HEK293 (cell line): ENCODE measurements at regions not wholly inside any gene's neighbourhood (a gene's known extent, or its start where the extent isn't known, plus 50 kb on each side); places are given as distances from the start of the nearest gene placed in this dataset.

Experiments used
- CTCF ChIA-PET: fragments of 350-600 bp; formaldehyde crosslinking; extraction: SDS; loops from one replicate; lab custom pipeline; 2021; ENCODE audit warnings: antibody characterized with exemption; lab: Yijun Ruan, JAX
- POLR2A ChIA-PET: fragments of 300-600 bp; formaldehyde crosslinking; extraction: SDS; loops from one replicate; lab custom pipeline; 2020; ENCODE audit warnings: antibody characterized with exemption, inconsistent platforms; lab: Yijun Ruan, JAX
- H3K27ac ChIP-seq: fragments of 200-500 bp; sonication (Bioruptor generic); 2 replicates; pipeline ENCODE4 v1.5.1; 2014; ENCODE audit warnings: low read depth, low read length, control low read depth, inconsistent platforms; ENCODE audit errors: extremely low read depth
- H3K36me3 ChIP-seq, 2 experiments: fragments of 200-500 bp in 1 of 2; sonication (Bioruptor generic) in 1 of 2; 1 replicate in 1 of 2; 2 replicates in 1 of 2; pipeline ENCODE4 v1.5.1; 2014 to 2017; ENCODE audit warnings: inconsistent platforms in 2 of 2, low read length in 2 of 2; ENCODE audit not compliant: control insufficient read depth in 2 of 2, insufficient read depth in 1 of 2
- H3K4me1 ChIP-seq: fragments of 200-500 bp; sonication (Bioruptor generic); 2 replicates; pipeline ENCODE4 v1.5.1; 2014; ENCODE audit warnings: mild to moderate bottlenecking, low read length, inconsistent platforms; ENCODE audit not compliant: control insufficient read depth, insufficient read depth
- H3K4me3 ChIP-seq: 2 replicates; pipeline ENCODE4 v1.5.1; 2011; ENCODE audit warnings: low read depth, mild to moderate bottlenecking, control low read depth, low read length, moderate library complexity
- H3K9me3 ChIP-seq: fragments of 200-500 bp; sonication (Bioruptor generic); 2 replicates; pipeline ENCODE4 v1.5.1; 2014; ENCODE audit warnings: low read depth, low read length, inconsistent platforms; ENCODE audit not compliant: control insufficient read depth, insufficient read depth
- ELK4 ChIP-seq: IDR thresholded peaks from 2 replicates; pipeline ENCODE4 v1.6.1; 2011; ENCODE audit warnings: mild to moderate bottlenecking, low read depth, low read length, borderline replicate concordance
- KLF17 ChIP-seq: fragments of 450-650 bp; formaldehyde crosslinking; IDR thresholded peaks from 2 replicates; pipeline ENCODE4 v1.5.1; 2016; ENCODE audit warnings: missing biosample characterization, missing genetic modification characterization
- PRDM10 ChIP-seq: fragments of 450-650 bp; formaldehyde crosslinking; IDR thresholded peaks from 2 replicates; pipeline ENCODE4 v1.5.1; 2016; ENCODE audit warnings: missing biosample characterization, missing genetic modification characterization
- RBAK ChIP-seq: fragments of 450-650 bp; formaldehyde crosslinking; IDR thresholded peaks from 2 replicates; pipeline ENCODE4 v1.5.1; 2016; ENCODE audit warnings: missing biosample characterization, missing genetic modification characterization
- REST ChIP-seq: fragments of 450-650 bp; formaldehyde crosslinking; IDR thresholded peaks from 2 replicates; pipeline ENCODE4 v1.5.1; 2016; ENCODE audit warnings: missing biosample characterization, missing genetic modification characterization
- ZBTB11 ChIP-seq: fragments of 450-650 bp; formaldehyde crosslinking; conservative IDR thresholded peaks from 2 replicates; pipeline ENCODE4 v1.5.1; 2016; ENCODE audit warnings: low read depth, missing biosample characterization, missing genetic modification characterization
- ZBTB17 ChIP-seq: fragments of 450-650 bp; formaldehyde crosslinking; IDR thresholded peaks from 2 replicates; pipeline ENCODE4 v1.5.1; 2016; ENCODE audit warnings: missing biosample characterization, missing genetic modification characterization
- ZFP3 ChIP-seq: fragments of 450-650 bp; formaldehyde crosslinking; IDR thresholded peaks from 2 replicates; pipeline ENCODE4 v1.5.1; 2016; ENCODE audit warnings: low read depth, missing biosample characterization, missing genetic modification characterization
- ZNF114 ChIP-seq: fragments of 450-650 bp; formaldehyde crosslinking; IDR thresholded peaks from 2 replicates; pipeline ENCODE4 v1.5.0; 2017; ENCODE audit warnings: missing biosample characterization, missing genetic modification characterization
- ZNF132 ChIP-seq: fragments of 450-650 bp; formaldehyde crosslinking; IDR thresholded peaks from 2 replicates; pipeline ENCODE4 v1.5.1; 2017; ENCODE audit warnings: missing biosample characterization, missing genetic modification characterization, borderline replicate concordance
- ZNF514 ChIP-seq: fragments of 450-650 bp; formaldehyde crosslinking; IDR thresholded peaks from 2 replicates; pipeline ENCODE4 v1.5.1; 2016; ENCODE audit warnings: missing biosample characterization, missing genetic modification characterization
- ZNF544 ChIP-seq: fragments of 450-650 bp; formaldehyde crosslinking; IDR thresholded peaks from 2 replicates; pipeline ENCODE4 v1.5.0; 2017; ENCODE audit warnings: missing biosample characterization, missing genetic modification characterization
- ZNF561 ChIP-seq: fragments of 450-650 bp; IDR thresholded peaks from 2 replicates; pipeline ENCODE4 v1.5.1; 2018; ENCODE audit warnings: missing biosample characterization, missing genetic modification characterization, borderline replicate concordance
- ZNF843 ChIP-seq: fragments of 450-650 bp; formaldehyde crosslinking; IDR thresholded peaks from 2 replicates; pipeline ENCODE4 v1.5.1; 2016; ENCODE audit warnings: missing biosample characterization, missing genetic modification characterization

- no peak for TF ChIP-seq ZNF561 (tag by site-specific recombination)
- no peak for TF ChIP-seq REST (tag by site-specific recombination)
- no peak for TF ChIP-seq ZNF544 (tag by site-specific recombination)
- TF ChIP-seq, all 188 proteins: peak for 0
These were observed 96.2 kb upstream of the INSIG1 start (continued) for GRCh38 chr7:155201325-155202087.

- no peaks in the 10 kb centered on the region for H3K9me3 ChIP-seq
- no peaks in the 10 kb centered on the region for H3K36me3 ChIP-seq
- no peak overlapping the region for H3K4me3 ChIP-seq
- no peak for TF ChIP-seq ZNF132
- TF ChIP-seq RBAK (tag by site-specific recombination): no peak
- TF ChIP-seq, all 188 proteins: peak for 0
- Histone ChIP-seq H3K4me1 (no peaks in the 10 kb centered on the region), H3K27ac (no peak overlapping the region)
- ChIA-PET CTCF (interaction anchor here (0.9 to 1.2 kb wide), 2 partner anchors 12 to 143 kb away, joined by 3 to 4 read pairs; no protein-coding TSS in a partner anchor), POLR2A (no interaction called here)
These were observed 95.4 kb upstream of the INSIG1 start for GRCh38 chr7:155202106-155202871.

- ChIA-PET POLR2A (no interaction called here), CTCF (interaction anchor here (1.2 kb wide), 1 partner anchor 142 kb away, joined by 3 read pairs; no protein-coding TSS in a partner anchor)
- H3K4me3 ChIP-seq: no peak overlapping the region
- no peak overlapping the region for H3K27ac ChIP-seq
- H3K36me3 ChIP-seq: no peaks in the 10 kb centered on the region
- no peaks in the 10 kb centered on the region for H3K4me1 ChIP-seq
- H3K9me3 ChIP-seq: no peaks in the 10 kb centered on the region
- TF ChIP-seq ZBTB11: no peak
- TF ChIP-seq ZBTB17: no peak
- no peak for TF ChIP-seq KLF17 (tag by site-specific recombination)
- TF ChIP-seq ZNF843 (tag by site-specific recombination): no peak
- no peak for TF ChIP-seq ZFP3
- TF ChIP-seq ZNF114: no peak
- TF ChIP-seq ELK4: no peak
- TF ChIP-seq ZNF514: no peak
- TF ChIP-seq PRDM10 (tag by site-specific recombination): no peak
These were observed 94.4 kb upstream of the INSIG1 start for GRCh38 chr7:155203059-155203881.
